ENCODE measurements at regions not wholly inside any gene's neighbourhood (a gene's known extent, or its start where the extent isn't known, plus 50 kb on each side); places are given as distances from the start of the nearest gene placed in this dataset.

GRCh38 chr2:240358821-240359397 is 76.6 kb upstream of the GPC1 start:
- no peak for DNase-seq (ENCODE audit: low spot score)

DNA sequence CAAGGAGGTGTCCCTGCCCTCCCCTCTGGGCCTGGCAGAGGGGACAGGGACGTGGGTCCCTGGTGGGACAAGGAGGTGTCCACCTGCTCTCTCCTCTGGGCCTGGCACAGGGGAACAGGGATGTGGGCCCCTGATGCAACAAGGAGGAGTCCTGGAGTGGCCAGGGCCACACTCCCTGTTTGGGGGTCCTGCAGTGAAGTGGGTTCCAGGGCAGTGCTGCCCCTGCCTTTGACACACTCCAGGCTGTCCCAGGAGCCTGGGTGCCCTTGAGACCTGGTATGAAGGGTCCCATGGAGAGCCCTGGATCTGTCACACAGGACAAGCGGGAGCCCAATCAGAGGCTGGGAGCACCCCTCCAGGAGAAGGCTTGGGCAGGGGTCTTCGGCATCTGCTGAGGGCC is 75.8 kb upstream of the GPC1 start:
- no peak for DNase-seq (ENCODE audit: low spot score)

DNA sequence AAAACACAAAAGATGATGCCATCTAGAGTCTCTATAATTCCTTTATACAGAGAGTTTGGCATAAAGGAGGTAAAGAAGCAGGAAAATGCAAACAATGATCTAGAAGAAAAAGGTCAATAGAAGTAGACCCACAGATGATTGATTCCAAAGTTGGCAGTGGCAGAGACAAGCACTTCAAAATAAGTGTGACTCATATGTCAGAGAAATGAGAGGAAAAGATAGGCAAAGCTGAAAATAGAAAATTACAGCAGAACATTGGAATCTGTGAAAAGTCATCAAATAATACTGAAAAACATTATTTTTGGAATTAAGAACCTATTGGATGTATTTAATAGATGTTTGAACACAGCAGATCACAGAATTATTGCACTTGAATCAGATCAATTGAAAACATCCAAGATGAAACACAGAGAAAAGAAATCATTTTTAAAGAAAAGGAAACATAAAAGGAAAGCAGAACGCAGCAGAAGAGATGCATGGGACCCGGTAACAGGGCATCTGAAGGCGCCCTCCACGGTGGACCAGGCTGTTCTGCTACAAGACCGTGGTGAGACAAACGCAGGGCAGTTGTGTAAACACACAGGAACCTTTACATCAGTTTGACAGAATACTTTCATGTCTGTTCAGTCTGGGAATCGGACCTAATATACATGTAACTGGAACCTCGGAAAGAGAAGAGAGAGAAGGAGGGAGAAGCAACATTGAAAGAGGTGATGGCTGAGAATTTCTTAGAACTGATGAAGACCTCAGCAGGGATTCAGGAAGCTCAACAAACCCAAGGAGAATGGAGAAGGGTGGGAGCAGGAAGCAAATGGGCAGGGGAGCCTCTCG is 74.6 kb upstream of the GPC1 start:
- DNase-seq (ENCODE audit: low spot score): no peak

GRCh38 chr2:240362216-240362755 is 73.2 kb upstream of the GPC1 start:
- no peak for DNase-seq (ENCODE audit: low spot score)

DNA sequence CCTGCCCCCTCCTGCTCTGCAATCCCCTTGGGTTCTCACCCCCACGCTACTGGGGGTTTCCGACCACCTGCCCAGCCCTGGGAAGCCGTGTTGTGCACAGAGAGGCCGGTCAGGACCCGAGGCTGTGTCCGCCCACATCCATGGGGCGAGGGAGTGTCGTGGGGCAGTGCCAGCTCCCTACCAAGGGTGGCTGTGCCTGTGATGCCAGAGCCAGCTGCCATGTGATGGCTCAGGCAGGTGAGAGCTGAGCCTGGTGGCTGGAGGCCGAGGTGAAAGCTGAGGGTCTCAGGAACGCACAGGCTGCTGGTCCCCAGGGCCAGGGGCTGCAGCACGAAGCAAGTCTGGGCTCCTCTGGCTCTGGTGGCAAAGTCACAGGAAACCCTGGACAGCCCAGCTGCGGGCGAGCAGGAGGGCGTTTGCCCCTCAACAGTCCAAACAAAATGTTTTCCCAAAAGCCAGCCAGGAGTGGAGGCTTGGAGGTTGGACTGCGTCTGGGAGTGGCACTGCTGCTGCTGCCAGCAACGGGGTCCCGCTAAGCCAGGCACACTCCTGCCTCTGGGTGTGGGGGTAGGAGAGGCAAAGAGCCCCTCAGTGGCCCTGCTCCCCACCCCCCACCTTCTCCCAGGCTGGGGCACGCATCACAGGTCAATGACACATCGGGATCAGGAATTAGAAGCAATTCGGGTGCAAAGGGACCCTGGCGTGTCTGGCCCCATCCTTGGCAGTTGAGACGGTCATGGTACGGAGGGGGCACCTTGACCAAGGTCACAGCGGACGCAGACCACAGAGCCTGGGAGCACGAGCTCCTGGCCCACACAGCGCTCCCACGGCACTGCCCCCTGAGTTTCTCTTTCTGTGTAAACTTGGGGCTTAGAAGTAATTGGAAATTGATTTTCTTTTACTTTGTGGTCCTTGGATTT is 72.4 kb upstream of the GPC1 start:
- DNase-seq (ENCODE audit: low spot score): no peak

DNA sequence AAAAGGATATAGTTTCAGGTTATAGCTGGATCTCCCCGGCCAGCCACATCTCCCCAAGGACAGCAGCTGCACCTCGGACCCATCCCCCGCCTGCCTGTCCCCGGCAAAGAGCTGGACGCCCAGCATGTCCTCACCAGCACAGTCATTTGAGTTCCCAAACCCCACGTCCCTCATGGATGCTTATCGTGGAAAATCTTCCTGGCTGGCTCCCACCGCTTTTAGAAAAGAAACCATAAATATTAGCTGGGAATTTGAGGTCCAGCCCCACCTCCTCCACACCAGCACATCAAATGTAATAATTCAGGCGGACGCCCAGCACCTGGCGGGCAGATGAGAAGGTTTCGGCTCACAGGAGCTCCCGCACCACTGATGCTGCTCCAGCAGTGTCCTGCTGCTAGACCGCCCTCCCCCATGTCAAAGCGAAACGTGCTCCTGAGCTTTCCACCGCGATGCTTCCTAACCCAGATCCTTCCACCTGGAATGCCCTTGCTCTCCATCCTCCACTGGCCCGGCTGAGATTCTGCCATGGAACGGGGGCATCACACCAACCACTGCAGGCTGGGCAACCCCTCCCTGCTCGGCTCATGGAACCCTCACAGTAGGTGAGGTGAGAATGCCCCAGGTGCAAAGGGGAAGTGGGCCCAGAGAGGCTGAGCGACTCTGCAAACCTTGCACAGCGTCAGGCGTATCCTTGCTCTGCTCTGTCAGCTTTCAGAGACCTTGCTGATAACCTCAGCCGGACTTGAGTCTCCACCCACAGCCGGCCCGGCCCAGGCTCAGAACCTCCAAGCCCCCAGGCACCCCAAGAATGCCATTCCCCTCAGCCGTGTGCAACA is 71.5 kb upstream of the GPC1 start:
- no peak for DNase-seq (ENCODE audit: low spot score)

DNA sequence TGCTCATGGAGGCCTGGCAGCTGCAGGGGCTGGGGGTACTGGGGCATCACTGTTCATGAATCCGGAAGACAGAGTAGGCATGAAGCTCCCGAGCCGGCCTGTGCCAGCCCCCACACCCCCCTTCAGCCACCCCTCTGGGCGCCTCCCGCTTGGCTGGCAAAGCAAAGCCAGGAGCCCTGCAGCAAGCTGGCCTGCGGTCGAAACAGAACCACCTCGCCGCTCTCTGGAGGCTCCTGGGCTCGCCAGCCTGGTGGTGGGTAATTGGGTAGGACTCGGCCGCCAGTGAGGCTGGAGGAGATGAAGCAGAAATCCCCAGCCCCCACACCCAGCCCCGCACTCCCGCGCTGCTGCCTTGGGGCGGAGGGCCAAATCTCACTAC is 70.9 kb upstream of the GPC1 start:
- no peak for DNase-seq (ENCODE audit: low spot score)

DNA sequence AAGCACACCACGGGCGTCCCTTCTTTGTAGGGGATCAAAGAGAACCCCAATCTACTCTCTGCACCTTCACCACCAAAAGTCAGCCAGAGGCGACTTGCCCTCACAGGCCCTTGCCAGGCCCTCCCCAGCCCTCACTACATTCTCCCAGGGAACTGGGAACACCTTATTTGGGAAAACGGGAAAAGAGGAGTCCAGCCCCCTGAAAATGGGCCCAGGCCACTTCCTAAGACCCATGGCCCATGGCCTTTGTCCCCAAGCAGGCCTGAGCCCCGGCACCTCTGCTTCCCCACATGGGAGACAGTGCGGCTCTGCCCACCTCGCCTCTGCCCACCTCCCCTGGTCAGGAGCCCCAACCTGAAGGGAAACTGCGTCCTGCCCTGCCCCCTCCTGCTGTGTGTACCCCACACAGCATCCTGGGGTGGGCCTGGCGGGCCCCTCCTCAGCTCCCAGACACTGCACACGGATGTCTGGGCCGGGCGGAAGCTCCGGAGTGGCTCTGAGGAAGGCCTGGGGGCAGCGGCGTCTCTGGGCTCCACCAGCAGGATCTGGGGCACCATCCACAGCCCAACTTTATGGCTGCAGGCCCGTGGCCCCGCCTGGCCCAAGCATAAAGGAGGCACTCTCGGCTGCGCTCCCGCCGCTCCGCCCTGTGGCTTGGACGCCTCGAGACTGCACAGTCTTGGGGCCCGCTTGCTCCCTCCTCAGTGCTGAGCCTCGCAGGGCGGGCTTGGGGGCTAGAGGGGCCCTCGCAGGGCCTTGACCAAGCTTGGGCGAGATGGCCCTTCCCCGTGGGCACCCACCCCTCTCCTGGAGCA is 70.3 kb upstream of the GPC1 start:
- DNase-seq (ENCODE audit: low spot score): no peak

DNA sequence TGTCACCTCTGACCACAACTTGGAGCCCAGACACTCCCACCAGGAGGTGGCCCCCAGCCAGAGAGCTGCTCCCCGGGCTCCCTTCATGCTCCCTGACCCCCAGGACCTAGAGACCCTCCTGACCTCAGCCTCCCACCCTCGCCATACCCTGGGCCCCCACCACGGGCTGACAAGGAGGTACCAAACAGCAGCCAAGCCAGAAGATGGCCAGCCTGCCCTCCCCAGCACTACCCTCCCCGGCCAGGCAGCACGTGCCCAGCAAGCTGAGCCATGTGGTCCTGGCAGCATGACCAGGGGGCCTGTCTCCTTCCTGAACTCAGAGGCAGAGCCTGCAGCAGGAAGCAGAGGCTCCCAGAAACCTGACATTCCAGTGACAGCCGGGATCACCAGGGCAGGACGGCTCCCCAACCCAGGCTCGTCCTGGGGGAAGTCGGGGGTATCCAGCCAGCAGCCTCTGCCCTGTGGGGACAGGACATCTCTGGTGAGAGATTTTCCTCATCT is 69.4 kb upstream of the GPC1 start:
- no peak for DNase-seq (ENCODE audit: low spot score)

DNA sequence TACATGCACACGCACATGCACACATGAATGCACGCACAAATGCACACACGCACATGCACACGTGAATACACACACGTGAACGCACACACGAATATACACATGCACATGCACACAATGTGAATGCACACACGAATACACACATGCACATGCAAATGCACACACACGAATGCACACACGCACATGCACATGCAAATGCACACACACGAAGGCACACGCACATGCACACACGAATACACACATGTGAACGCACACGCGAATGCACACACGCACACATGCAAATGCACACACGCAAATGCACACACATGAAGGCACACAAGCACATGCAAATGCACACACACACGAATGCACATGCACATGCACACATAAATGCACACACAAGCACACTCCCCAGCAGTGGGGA is 68.6 kb upstream of the GPC1 start:
- no peak for DNase-seq (ENCODE audit: low spot score)

DNA sequence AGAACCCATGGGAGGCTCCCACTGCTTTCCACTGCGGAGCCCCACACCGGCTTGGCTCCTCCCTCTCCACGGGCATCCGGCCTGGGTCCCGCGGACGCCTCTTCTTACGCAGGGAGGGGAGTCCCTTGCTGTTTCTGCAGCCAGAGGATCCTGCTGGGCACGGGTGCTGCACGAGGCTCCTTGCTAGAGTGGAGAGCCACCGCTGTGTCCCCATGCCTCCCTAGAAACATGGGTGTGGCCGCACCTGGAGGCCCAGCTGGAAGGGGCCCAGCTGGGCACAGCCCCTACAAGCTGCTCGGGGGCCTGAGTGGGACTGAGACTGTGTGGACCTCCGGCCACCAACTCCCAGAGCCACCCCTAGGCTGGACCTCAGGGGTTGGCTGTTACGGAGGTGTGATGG is 67.7 kb upstream of the GPC1 start:
- no peak for DNase-seq (ENCODE audit: low spot score)

DNA sequence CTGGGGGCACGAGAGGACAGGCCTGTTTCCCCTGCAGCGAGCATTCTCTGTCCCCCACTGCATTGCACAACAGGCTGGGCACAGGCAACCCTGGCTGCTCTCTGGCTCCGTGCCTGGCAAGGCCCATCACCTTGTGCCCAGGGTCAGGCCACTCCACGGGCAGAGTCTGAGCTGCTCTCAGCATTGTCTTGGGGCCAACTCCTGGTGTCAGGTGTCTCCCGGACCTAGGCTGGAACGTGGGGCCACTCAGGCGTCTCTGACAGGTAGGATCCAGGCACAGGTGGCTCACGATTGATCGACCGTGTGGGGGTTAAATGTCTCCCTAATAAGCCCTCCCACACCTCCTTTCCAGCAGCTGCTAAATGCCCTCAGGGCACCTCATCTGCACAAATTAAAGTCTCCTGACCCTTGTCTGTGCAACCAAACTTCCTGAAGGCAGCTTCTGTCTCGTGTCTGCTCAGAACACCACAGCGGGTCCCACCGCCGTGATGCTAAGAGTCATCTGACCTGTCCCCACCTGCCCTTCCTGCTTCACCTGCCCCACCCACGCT is 66.6 kb upstream of the GPC1 start:
- DNase-seq (ENCODE audit: low spot score): no peak

DNA sequence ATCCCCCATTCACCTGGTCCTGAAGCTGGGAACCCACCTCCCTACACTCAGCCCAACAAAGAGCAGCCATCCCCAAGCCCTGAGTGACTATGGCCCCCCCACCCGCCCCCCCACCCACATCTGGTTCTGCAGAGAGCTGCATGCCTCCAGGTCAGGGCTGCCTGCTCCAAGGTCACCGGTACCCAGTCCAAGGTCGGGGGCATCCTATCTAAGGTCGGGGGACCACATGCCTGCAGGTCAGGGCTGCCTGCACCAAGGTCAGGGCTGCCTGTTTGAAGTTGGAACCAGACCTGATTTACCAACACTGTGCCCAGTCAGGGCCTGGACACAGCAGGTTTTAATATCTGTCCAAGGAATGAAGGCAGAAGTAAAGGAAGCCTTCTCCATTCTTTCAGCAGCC is 66.1 kb upstream of the GPC1 start:
- DNase-seq (ENCODE audit: low spot score): no peak

DNA sequence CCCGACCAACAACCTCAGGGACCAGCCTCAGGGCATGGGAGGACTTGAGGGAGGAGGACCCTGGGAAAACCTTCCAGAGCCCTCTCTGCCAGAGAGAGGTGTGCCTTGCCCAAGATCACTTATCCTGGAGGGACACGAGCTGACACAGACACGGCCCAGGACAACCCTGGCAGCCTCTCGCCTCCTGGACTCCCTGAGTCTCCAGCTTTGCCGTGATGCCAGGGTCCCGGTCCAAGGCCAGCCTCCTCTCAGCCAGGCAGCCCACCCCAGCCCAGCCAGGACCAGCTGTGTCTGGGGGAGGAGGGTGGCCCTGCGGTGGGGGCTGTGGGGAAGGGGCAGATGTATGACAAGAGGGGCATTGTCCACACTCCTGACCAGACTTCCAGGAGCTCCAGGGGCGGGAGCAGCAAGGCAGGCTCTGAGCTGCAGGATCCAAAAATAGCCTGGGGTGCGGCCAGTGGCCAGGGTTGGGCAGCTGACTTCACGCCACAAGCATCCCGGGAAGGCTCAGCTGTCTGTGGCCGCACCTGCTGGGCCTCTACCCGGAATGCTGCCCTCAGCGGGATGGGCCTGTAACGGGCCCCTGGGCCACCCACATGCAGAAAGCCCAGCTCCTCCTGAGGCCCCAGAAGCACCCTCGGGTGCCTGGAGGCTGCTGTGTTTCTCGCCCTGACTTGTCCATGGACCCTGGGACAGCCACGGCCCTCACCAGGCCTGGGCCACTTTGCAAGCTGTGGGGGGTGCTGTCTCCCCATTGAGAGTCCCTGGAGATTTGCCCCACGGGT is 65.5 kb upstream of the GPC1 start:
- DNase-seq (ENCODE audit: low spot score): peak; percentile 92

GRCh38 chr2:240371129-240372000 is 64.1 kb upstream of the GPC1 start:
- DNase-seq (ENCODE audit: low spot score): no peak

- DNase-seq (ENCODE audit: low spot score): no peak
These were observed 63.4 kb upstream of the GPC1 start for GRCh38 chr2:240372101-240372500.

DNA sequence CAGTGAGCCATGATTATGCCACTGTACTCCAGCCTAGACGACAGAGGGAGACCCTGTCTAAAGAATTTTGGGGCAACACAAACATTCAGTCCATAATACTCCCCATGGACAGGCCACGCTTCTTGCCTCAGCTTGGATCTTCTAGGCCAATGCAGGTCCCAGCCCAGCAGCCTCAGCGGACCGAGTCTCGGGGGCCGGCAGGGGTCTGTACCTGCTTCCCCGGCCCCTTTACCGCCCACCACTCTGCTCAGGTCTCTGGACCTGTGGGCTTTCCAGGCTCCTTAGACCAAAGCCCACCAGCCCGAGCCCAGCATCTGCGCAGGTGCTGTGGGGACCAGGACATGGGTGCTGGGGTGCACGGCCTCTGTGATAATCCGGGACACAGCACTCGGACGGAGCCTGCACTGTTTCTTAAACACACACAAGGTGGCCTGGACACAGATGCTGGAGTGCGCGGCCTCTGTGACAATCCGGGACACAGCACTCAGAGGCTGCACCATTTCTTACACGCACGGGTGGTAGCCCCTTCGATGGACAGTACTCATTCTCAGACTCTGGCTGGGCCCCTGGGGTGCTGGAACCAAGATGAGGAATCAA is 62.1 kb upstream of the GPC1 start:
- no peak for DNase-seq (ENCODE audit: low spot score)
